Cardiac muscle cell (in vitro differentiated cells and primary cell): ENCODE measurements at regions not wholly inside any gene's neighbourhood (a gene's known extent, or its start where the extent isn't known, plus 50 kb on each side); places are given as distances from the start of the nearest gene placed in this dataset.

Source experiments
- DNase-seq, 2 donors: peaks; one replicate each; pipeline versions ENCODE4 v3.0.0 to v3.0.0-alpha.2; 2010 to 2017; ENCODE audit warnings: low read depth in 1 of 2, low spot score in 1 of 2
- H3K27ac ChIP-seq: fragments of 200-600 bp; sonication (generic); 2 replicates; pipeline ENCODE4 v1.5.1; 2016
- H3K27me3 ChIP-seq: fragments of 200-600 bp; sonication (generic); 2 replicates; pipeline ENCODE4 v1.6.0; 2016; ENCODE audit warnings: control low read depth
- H3K36me3 ChIP-seq: fragments of 200-600 bp; sonication (generic); 2 replicates; pipeline ENCODE4 v1.5.1; 2016; ENCODE audit warnings: control low read depth
- H3K4me1 ChIP-seq: fragments of 200-600 bp; sonication (generic); 2 replicates; pipeline ENCODE4 v1.8.1; 2017; ENCODE audit warnings: low read depth, mild to moderate bottlenecking, mixed run types
- H3K4me3 ChIP-seq: fragments of 200-600 bp; sonication (generic); 2 replicates; pipeline ENCODE4 v1.5.1; 2016; ENCODE audit warnings: mild to moderate bottlenecking
- H3K9me3 ChIP-seq: fragments of 200-600 bp; sonication (generic); 2 replicates; pipeline ENCODE4 v1.5.1; 2017; ENCODE audit warnings: low read depth, mild to moderate bottlenecking, control low read depth
- TF ChIP-seq, protein P1 (sequence below): IDR thresholded peaks from 2 replicates; pipeline ENCODE4 v1.5.1; 2012; ENCODE audit warnings: low read depth, mild to moderate bottlenecking, low read length

DNA sequence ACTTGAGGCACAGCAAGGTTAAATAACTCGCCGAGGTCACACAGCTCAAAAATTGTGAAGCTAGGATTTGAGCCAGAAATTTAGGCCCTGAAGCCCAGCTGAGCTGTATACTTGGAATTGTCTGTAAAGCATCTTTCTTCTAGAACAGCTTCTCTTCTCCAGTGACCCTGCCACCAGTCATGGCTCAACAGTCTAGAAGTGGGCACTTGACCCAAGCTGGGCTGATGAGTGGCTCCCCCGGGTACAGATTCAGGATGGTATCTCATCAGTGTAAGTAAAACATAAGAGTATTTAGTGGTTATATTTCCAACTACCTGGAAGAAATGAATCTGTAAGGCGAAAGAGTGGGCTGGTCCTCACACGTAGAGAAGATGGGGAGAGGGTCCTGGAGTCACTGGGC lies 243.9 kb upstream of the GPR26 start:
- no peak for DNase-seq
- Histone ChIP-seq H3K9me3 (no peaks in the 10 kb centered on the region), H3K4me3 (no peak overlapping the region), H3K27ac (no peak overlapping the region), H3K4me1 (no peaks in the 10 kb centered on the region), H3K27me3 (no peaks in the 10 kb centered on the region), H3K36me3 (no peaks in the 10 kb centered on the region)
- TF ChIP-seq, protein P1, sequence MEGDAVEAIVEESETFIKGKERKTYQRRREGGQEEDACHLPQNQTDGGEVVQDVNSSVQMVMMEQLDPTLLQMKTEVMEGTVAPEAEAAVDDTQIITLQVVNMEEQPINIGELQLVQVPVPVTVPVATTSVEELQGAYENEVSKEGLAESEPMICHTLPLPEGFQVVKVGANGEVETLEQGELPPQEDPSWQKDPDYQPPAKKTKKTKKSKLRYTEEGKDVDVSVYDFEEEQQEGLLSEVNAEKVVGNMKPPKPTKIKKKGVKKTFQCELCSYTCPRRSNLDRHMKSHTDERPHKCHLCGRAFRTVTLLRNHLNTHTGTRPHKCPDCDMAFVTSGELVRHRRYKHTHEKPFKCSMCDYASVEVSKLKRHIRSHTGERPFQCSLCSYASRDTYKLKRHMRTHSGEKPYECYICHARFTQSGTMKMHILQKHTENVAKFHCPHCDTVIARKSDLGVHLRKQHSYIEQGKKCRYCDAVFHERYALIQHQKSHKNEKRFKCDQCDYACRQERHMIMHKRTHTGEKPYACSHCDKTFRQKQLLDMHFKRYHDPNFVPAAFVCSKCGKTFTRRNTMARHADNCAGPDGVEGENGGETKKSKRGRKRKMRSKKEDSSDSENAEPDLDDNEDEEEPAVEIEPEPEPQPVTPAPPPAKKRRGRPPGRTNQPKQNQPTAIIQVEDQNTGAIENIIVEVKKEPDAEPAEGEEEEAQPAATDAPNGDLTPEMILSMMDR: no peak

DNA sequence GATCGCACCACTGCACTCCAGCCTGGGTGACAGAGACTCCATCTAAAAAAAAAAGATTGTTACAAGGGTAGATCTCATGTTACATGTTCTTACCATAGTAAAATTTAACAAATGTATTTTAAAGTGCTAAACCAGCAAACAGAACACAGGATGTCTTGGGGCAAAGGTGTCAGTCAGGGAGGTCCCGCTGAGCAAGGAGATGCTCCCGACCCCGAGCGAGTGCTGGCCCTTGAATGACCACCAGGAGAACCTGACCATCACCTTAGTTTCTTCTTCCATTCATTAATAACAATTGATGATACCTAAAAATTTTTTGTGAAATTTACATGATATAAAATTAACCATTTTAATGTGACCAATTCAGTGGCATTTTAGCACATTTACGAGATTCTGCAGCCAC lies 241.6 kb upstream of the GPR26 start:
- H3K27me3 ChIP-seq: no peaks in the 10 kb centered on the region
- DNase-seq: no peak
- no peaks in the 10 kb centered on the region for H3K9me3 ChIP-seq
- no peak overlapping the region for H3K4me3 ChIP-seq
- TF ChIP-seq, protein P1: no peak
- H3K36me3 ChIP-seq: no peaks in the 10 kb centered on the region
- H3K27ac ChIP-seq: no peak overlapping the region
- no peaks in the 10 kb centered on the region for H3K4me1 ChIP-seq

DNA sequence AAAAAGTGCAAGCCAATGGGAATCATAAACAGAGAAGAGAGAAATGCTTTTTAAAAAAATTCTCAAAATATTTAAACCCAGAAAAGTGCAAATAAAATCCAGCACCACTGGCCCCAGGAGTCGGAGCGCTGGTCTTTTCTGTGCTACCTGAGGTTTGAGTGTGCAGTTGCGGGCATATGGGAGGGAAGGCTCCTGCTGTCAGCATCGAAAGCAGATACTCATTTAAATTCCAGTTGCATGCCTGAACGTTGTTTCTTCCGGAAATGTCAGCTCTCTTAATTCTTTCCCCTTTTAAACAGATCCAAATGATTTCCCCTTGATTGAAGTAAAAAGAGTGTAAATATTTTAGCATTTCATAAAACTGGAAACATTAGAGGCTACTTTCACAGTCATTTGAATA lies 240.5 kb upstream of the GPR26 start:
- DNase-seq: no peak
- Histone ChIP-seq H3K36me3 (no peaks in the 10 kb centered on the region), H3K27me3 (no peaks in the 10 kb centered on the region), H3K4me1 (no peaks in the 10 kb centered on the region), H3K27ac (no peak overlapping the region), H3K9me3 (no peaks in the 10 kb centered on the region), H3K4me3 (no peak overlapping the region)
- TF ChIP-seq, protein P1: no peak

- no peak for DNase-seq
- Histone ChIP-seq H3K4me3 (no peak overlapping the region), H3K27ac (no peak overlapping the region), H3K36me3 (no peaks in the 10 kb centered on the region), H3K4me1 (no peaks in the 10 kb centered on the region), H3K27me3 (no peaks in the 10 kb centered on the region), H3K9me3 (no peaks in the 10 kb centered on the region)
- TF ChIP-seq, protein P1: no peak
These were observed 238.9 kb upstream of the GPR26 start for GRCh38 chr10:123427165-123427786.

DNA sequence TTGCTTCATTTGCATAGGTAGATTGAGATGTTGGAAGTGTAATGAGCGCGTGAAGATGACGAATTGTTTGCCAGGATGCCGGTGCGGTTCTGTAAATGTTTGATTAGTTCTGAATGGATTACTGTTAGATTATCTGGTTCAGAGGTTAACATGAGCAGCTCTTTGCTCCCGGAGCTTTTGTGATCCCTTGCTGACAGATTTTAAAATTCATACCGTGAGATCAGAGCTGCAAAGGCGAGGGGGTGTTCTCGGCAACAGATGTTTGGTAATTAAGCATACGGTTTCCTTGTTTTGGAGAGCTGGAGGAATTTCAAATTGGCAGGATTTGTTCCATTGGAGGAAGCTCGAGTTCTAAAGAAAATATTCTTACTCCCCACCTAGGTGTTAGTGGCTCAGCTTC lies 237.8 kb upstream of the GPR26 start:
- Histone ChIP-seq H3K4me1 (no peaks in the 10 kb centered on the region), H3K27me3 (no peaks in the 10 kb centered on the region), H3K4me3 (no peak overlapping the region), H3K27ac (no peak overlapping the region), H3K36me3 (no peaks in the 10 kb centered on the region), H3K9me3 (no peaks in the 10 kb centered on the region)
- DNase-seq: no peak
- TF ChIP-seq, protein P1: no peak
